Inflammatory macrophage treated with lipopolysaccharide for 1 hour (primary cell): ENCODE measurements at regions not wholly inside any gene's neighbourhood (a gene's known extent, or its start where the extent isn't known, plus 50 kb on each side); places are given as distances from the start of the nearest gene placed in this dataset.
"Not testable (repeated sequence)": the region's sequence is repeated elsewhere in the genome, so short reads cannot be mapped to it uniquely, and the experiment has no call there.

Experiments used
- DNase-seq, 2 donors: peaks; one replicate each; pipeline ENCODE4 v3.0.0-alpha.2; 2020 to 2022

DNA sequence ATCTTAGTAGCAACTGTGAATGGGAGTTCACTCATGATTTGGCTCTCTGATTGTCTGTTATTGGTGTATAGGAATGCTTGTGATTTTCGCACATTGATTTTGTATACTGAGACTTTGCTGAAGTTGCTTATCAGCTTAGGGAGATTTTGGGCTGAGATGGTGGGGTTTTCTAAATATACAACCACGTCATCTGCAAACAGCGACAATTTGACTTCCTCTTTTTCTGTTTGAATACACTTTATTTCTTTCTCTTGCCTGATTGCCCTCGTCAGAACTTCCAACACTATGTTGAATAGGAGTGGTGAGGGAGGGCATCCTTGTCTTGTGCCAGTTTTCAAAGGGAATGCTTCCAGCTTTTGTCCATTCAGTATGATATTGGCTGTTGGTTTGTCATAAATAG is 1883.1 kb upstream of the TENM3 start:
- DNase-seq = not testable (repeated sequence)

DNA sequence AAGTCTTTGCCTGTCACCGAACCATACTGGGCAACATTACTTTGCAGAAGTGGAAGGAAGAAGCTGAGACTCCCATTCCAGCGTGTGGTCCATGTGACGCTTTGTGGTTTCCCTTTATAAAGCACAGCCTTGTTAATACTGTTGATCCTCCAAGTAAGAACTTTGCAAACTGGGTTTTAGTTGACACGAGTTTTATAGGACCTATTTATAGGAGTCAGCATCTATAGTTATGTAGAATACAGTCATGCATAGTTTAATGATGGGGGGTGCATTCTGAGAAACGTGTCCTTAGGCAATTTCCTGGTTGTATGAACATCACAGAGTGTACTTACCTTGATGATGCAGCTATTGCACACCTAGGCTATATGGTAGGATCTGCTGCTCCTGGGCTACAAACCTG is 1879.4 kb upstream of the TENM3 start:
- DNase-seq = no peak

DNA sequence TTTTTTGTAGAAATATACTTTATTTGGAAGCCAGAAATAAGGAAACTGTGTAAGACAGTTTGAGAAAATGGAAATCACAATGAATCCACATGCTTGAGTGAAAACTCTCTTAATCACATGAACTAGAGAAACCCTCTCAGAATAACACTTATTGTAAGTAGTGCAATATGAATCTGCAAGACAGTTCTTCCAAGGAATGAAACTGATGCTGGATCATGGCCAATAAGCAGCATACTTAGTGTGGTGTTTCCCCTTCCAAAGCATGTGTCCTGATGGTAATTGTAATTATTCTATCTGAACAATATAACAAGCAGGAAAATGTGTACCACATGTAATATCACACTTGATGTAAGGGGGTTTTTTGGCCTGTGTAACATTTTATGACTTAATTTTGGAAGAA is 1870.5 kb upstream of the TENM3 start:
- DNase-seq = no peak

DNA sequence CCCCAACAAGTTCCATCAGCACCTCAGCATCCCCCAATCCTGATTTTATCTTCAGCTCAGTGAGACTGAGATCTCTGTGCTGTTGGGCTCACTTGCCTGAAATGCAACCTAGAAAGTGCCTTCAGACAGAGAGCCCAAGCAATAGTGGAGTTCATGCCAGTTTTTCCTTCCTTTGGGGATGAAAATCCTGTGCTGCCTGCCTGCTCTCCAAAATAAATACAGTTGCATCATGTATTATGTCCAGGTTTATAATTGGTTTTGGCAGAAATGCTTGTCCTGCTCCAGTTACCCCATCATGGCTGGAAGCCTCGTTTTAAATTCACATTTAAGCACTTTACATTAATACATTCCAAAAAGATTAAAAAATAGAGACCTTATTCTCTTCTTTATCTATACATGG is 1865.5 kb upstream of the TENM3 start:
- DNase-seq = no peak

DNA sequence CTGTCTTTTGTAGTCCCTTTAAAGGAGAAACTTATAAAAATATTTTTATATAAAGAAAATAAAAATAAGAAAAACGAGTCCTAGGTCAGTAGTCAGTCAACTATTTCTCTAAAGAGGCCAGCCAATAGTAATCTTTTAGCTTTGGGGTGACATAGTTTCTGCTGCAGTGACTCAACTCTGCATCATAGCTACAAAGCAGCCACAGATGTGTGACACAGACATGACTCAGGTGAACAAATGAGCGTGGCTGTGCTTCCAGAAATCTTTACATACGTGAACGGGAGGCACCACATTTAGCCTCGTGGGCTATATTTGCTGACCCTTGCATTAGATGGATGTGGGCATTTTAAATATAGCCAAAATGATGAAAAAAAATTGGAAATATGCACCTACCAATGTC is 1862.5 kb upstream of the TENM3 start:
- DNase-seq = no peak

- no peak for DNase-seq
Observed at GRCh38 chr4:180391613-180392012, 1851.6 kb upstream of the TENM3 start.

DNA sequence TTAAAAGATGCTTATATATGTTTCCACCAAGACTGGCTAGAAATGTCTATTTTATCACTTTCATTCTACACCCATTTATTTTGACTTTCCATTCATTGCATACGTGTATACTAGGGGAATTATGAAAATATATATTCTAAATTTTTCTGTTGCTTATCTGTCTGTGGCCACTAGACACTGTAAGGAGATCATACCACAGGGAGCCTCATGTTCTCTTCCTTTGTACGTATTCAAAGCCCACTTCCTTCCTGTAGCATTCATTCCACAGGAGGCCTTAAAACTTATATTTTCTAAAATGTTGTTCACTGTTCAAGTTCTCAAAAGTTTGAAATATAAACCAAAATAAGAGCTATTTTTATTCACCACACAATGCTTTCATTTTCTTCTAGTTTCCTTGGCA is 1848.9 kb upstream of the TENM3 start:
- DNase-seq = no peak

- no peak for DNase-seq
Observed at GRCh38 chr4:180394730-180395129, 1848.5 kb upstream of the TENM3 start.

- no peak for DNase-seq
Observed at GRCh38 chr4:180398564-180398963, 1844.6 kb upstream of the TENM3 start.

- no peak for DNase-seq
Observed at GRCh38 chr4:180407275-180407885, 1835.8 kb upstream of the TENM3 start.

DNA sequence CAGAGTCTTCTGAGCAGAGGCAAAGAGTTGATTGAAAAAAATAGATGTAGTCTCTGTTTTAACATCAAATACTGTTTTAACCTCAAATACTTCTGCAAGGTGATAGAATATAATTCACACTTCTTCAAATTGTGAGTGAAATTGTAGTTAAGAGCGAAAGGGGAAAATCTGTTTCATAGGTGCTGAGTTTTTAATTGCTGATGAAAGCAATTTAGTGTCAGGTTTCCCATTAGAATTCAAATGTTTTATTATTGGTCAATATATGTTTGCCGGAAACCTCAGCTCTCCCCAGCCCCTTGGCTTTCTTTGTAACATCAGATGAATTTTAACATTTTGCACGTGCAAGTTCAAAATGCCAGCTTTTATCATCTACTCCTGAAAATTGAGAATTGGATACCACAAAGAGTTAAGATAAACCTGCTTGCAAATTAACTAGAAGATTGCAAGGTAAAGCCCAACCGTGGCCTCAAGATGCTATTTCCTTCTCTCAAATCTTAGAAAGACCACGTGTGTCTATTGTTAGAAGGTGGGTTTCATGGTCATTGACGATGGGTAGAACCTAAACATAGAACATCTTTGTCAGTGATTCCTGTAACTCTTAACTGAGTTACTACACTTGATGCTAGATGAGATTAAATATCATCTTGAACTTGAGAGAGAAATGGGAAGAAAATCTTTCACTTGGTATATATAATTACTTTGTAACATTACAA is 1824.2 kb upstream of the TENM3 start:
- DNase-seq = no peak

- no peak for DNase-seq
Observed at GRCh38 chr4:180422989-180423711, 1820.1 kb upstream of the TENM3 start.

- DNase-seq = no peak
Observed at GRCh38 chr4:180423712-180424057, 1819.5 kb upstream of the TENM3 start.

DNA sequence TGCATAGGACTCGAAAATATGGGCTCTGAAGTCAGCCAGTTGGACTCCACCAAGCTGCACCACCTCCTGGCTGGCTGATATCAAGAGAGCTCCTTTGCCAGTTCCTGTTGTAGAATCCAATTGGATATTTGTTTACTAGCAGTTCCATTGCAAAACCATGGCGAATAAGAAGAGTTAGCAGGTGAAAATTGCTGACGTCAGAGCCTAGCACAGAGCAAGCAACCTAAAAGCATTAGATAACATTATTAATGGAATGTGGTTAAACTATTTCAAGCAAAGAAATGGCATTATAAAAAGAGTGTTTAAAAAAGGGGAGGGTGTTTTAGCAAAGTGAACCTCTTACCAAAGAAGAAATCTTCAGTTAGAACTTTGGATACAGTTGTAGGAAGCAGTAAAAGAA is 1816.3 kb upstream of the TENM3 start:
- DNase-seq = no peak

DNA sequence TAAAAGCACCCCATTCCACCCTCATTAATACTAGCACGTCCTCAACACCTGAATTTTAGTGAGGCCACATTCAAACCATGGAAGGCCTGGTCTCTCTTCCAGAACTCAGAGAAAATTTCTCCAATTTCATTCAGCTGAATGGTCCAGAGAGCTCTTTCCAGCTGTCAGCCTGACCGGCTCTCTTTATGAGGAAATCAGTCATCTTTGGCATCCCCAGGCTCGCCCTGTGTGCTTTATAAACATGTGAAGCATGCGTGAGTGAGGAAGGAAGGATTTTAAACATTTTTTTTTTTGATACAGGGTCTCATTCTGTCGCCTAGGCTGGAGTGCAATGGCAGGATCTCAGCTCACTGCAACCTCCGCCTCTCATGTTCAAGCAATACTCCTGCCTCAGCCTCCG is 1812.9 kb upstream of the TENM3 start:
- DNase-seq = no peak

GRCh38 chr4:180434131-180434895 is 1808.9 kb upstream of the TENM3 start:
- no peak for DNase-seq

DNA sequence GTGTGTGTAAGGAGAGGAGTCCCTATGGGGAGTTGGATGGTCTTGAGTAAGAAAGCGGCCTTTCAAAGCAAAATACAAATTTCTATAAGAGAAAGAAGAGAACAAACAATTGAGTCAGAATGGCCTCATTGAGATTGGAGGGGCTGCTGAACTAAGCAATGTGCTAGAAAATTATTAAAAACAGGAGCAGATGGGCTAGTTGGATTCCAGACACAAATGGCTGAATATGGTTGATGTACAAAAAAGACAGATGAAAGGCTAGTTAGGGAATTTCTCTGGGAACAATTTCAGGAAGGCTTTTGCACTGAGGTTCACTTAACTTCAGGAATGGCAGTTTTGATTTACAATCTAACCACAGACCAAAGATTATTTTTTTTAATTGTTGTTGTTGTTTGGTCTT is 1806.8 kb upstream of the TENM3 start:
- no peak for DNase-seq

DNA sequence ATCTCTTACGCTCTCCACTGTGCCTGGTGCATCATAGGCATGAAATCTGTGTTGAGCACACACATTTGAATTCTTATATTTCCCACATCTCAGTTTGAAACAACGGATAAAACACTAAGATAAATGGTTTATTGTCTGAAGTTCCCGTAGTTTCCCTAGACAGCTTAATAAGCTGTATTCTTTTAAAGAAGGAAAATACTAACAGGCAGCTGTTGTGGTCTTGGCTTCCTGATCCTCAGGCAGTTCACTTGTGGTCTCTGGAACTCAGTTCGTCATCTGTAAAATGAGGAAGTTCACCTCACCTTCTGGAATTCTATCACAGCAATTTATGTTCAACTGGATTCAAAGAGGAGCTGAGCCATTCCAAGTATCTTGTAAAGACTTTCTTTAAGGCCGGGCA is 1805.6 kb upstream of the TENM3 start:
- DNase-seq = no peak

GRCh38 chr4:180448306-180448705 is 1794.9 kb upstream of the TENM3 start:
- peak; percentile 50 to 61 for DNase-seq

DNA sequence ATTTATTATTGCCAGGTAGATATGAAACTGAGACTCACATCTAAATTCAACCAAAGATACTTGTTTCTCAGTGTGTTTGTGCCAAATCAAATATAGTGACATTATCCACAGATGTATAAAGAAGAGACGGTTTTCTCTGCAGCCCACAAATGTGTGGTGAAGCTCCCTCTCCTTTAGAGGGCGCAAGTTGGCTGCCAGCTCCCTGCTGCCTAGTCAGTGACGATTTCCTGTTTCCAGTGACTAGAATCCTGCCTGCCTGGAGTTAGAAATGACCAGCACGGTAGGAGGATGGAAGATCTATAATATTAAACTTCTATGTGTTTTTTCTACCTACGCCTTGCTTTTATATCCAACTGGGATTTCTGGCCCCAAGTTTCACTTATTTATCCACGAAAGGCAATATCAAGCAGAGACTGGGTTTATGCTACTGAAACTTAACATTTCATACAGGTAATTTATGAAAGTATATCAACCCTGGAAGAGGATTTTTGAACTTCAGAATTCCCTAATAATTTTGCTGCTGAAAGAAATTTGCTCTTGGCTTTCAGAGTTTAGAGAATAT is 1793.7 kb upstream of the TENM3 start:
- DNase-seq = peak in 1 of 2 donors; percentile 3

- no peak for DNase-seq
Observed at GRCh38 chr4:180455226-180455625, 1788.0 kb upstream of the TENM3 start.

DNA sequence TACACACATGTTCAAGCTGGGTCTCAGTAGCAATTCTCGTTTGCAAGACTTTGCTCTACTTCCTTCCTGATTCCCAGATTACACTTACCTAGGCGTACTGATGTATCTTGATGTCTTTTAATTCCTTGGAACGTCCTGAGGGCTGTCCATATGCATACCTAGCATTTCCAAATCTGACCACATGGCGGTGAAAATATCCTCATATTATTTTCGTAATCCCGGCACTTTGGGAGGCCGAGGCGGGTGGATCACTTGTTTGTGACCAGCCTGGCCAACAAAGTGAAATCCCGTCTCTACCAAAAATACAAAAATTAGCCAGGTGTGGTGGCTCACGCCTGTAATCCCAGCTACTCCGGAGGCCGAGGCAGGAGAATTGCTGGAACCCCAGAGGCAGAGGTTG is 1786.3 kb upstream of the TENM3 start:
- DNase-seq = no peak

- DNase-seq = no peak
Observed at GRCh38 chr4:180462116-180462515, 1781.1 kb upstream of the TENM3 start.
